Epithelial cell of prostate (primary cell): ENCODE measurements at regions not wholly inside any gene's neighbourhood (a gene's known extent, or its start where the extent isn't known, plus 50 kb on each side); places are given as distances from the start of the nearest gene placed in this dataset.
"Not testable (repeated sequence)": the region's sequence is repeated elsewhere in the genome, so short reads cannot be mapped to it uniquely, and the experiment has no call there.

Experiments
- DNase-seq: peaks from one replicate; pipeline ENCODE4 v3.0.0-alpha.2; 2011; ENCODE audit warnings: low read depth, low spot score
- H3K27ac ChIP-seq: fragments of 450-650 bp; 2 replicates; pipeline ENCODE4 v1.5.1; 2017; ENCODE audit warnings: mild to moderate bottlenecking

- no peak for DNase-seq
- H3K27ac ChIP-seq: no peak overlapping the region
These were observed 479.4 kb upstream of the ZEB2 start for GRCh38 chr2:144999071-144999875.

- H3K27ac ChIP-seq: no peak overlapping the region
- DNase-seq: no peak
These were observed 478.5 kb upstream of the ZEB2 start for GRCh38 chr2:144998435-144998834.

GRCh38 chr2:144996225-144996795 is 476.4 kb upstream of the ZEB2 start:
- no peak overlapping the region for H3K27ac ChIP-seq

GRCh38 chr2:144995482-144995881 is 475.6 kb upstream of the ZEB2 start:
- H3K27ac ChIP-seq: no peak overlapping the region
- DNase-seq: no peak

More at GRCh38 chr2:144996225-144996795, 476.4 kb upstream of the ZEB2 start:
- DNase-seq: no peak

GRCh38 chr2:144990661-144991060 is 470.7 kb upstream of the ZEB2 start:
- no peak for DNase-seq
- H3K27ac ChIP-seq: no peak overlapping the region

GRCh38 chr2:144989579-144990270 is 469.8 kb upstream of the ZEB2 start:
- DNase-seq: no peak

GRCh38 chr2:144988591-144988990 is 468.7 kb upstream of the ZEB2 start:
- no peak overlapping the region for H3K27ac ChIP-seq
- DNase-seq: no peak

More at GRCh38 chr2:144989579-144990270, 469.8 kb upstream of the ZEB2 start:
- H3K27ac ChIP-seq: no peak overlapping the region

- H3K27ac ChIP-seq: no peak overlapping the region
- no peak for DNase-seq
These were observed 466.8 kb upstream of the ZEB2 start for GRCh38 chr2:144986691-144987090.

- DNase-seq: no peak
- no peak overlapping the region for H3K27ac ChIP-seq
These were observed 464.1 kb upstream of the ZEB2 start for GRCh38 chr2:144984038-144984437.

- H3K27ac ChIP-seq: no peak overlapping the region
- DNase-seq: no peak
These were observed 463.2 kb upstream of the ZEB2 start for GRCh38 chr2:144983107-144983506.

- no peak for DNase-seq
- no peak overlapping the region for H3K27ac ChIP-seq
These were observed 462.6 kb upstream of the ZEB2 start for GRCh38 chr2:144982481-144982880.

GRCh38 chr2:144975881-144976280 is 456.0 kb upstream of the ZEB2 start:
- DNase-seq: no peak
- no peak overlapping the region for H3K27ac ChIP-seq

- no peak for DNase-seq
- H3K27ac ChIP-seq: no peak overlapping the region
These were observed 452.8 kb upstream of the ZEB2 start for GRCh38 chr2:144972676-144973075.

GRCh38 chr2:144971786-144972335 is 451.9 kb upstream of the ZEB2 start:
- H3K27ac ChIP-seq: no peak overlapping the region
- no peak for DNase-seq

GRCh38 chr2:144970410-144970809 is 450.5 kb upstream of the ZEB2 start:
- not testable (repeated sequence) for DNase-seq, H3K27ac ChIP-seq

- not testable (repeated sequence) for H3K27ac ChIP-seq, DNase-seq
These were observed 449.6 kb upstream of the ZEB2 start for GRCh38 chr2:144969564-144969963.

GRCh38 chr2:144967961-144968360 is 448.0 kb upstream of the ZEB2 start:
- DNase-seq: no peak

GRCh38 chr2:144965172-144965571 is 445.3 kb upstream of the ZEB2 start:
- no peak overlapping the region for H3K27ac ChIP-seq
- no peak for DNase-seq

More at GRCh38 chr2:144967961-144968360, 448.0 kb upstream of the ZEB2 start:
- no peak overlapping the region for H3K27ac ChIP-seq

- DNase-seq: no peak
These were observed 443.1 kb upstream of the ZEB2 start for GRCh38 chr2:144963031-144963430.

GRCh38 chr2:144959416-144959815 is 439.5 kb upstream of the ZEB2 start:
- no peak overlapping the region for H3K27ac ChIP-seq
- no peak for DNase-seq

More at GRCh38 chr2:144963031-144963430, 443.1 kb upstream of the ZEB2 start:
- H3K27ac ChIP-seq: no peak overlapping the region
